ENCODE measurements at regions not wholly inside any gene's neighbourhood (a gene's known extent, or its start where the extent isn't known, plus 50 kb on each side); places are given as distances from the start of the nearest gene placed in this dataset.

GRCh38 chr12:20232931-20233675, 135.2 kb upstream of the PDE3A start:
- TF ChIP-seq, protein P1, sequence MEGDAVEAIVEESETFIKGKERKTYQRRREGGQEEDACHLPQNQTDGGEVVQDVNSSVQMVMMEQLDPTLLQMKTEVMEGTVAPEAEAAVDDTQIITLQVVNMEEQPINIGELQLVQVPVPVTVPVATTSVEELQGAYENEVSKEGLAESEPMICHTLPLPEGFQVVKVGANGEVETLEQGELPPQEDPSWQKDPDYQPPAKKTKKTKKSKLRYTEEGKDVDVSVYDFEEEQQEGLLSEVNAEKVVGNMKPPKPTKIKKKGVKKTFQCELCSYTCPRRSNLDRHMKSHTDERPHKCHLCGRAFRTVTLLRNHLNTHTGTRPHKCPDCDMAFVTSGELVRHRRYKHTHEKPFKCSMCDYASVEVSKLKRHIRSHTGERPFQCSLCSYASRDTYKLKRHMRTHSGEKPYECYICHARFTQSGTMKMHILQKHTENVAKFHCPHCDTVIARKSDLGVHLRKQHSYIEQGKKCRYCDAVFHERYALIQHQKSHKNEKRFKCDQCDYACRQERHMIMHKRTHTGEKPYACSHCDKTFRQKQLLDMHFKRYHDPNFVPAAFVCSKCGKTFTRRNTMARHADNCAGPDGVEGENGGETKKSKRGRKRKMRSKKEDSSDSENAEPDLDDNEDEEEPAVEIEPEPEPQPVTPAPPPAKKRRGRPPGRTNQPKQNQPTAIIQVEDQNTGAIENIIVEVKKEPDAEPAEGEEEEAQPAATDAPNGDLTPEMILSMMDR (IDR thresholded peaks at IDR 0.05): no peak
- Histone ChIP-seq H3K9me3 (peaks cover 0 to 10% of the 10 kb centered on the region in 2 donors), H3K4me1 (no peaks in the 10 kb centered on the region), H3K27me3 (no peaks in the 10 kb centered on the region), H3K27ac (no peak overlapping the region), H3K36me3 (no peaks in the 10 kb centered on the region), H3K4me3 (no peak overlapping the region)
- intact Hi-C loops (cut with DNase I): no loop called here
- no peak for DNase-seq
- no peak for ATAC-seq

- Histone ChIP-seq H3K27me3 (no peaks in the 10 kb centered on the region), H3K4me1 (no peaks in the 10 kb centered on the region), H3K36me3 (no peaks in the 10 kb centered on the region), H3K4me3 (no peak overlapping the region), H3K9me3 (peaks cover 0 to 10% of the 10 kb centered on the region in 2 donors), H3K27ac (no peak overlapping the region)
- DNase-seq (no peak), ATAC-seq (no peak)
- TF ChIP-seq, protein P1 (IDR thresholded peaks at IDR 0.05): no peak
- intact Hi-C loops (cut with DNase I): no loop called here
Observed at GRCh38 chr12:20234474-20234873, 133.9 kb upstream of the PDE3A start.

GRCh38 chr12:20237091-20237490, 131.2 kb upstream of the PDE3A start:
- intact Hi-C loops (cut with DNase I): no loop called here
- Histone ChIP-seq H3K36me3 (no peaks in the 10 kb centered on the region), H3K27ac (no peak overlapping the region), H3K27me3 (no peaks in the 10 kb centered on the region), H3K9me3 (peaks cover 0 to 4% of the 10 kb centered on the region in 2 donors), H3K4me1 (no peaks in the 10 kb centered on the region), H3K4me3 (no peak overlapping the region)
- TF ChIP-seq, protein P1 (IDR thresholded peaks at IDR 0.05): no peak
- ATAC-seq (no peak), DNase-seq (no peak)

DNA sequence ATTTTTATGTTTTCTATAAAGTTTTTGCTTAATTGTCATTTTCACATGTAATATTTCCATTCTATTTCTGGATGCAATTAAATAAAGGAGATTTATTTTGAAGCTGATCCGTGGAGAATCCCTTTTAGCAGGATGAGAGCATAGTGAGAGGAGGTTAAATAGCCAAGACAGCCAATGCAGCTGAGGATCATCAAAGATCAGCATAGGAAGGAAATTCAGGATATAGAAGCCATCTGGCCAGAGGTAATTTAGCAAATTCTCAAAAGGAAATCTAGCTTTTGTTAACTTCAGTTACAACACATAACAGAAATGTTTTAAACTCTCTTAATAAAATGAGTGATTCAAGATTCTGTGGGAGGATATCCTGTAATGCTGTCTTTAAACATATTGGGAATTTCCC, 122.8 kb upstream of the PDE3A start:
- Histone ChIP-seq H3K27me3 (no peaks in the 10 kb centered on the region), H3K9me3 (peaks cover 3 to 13% of the 10 kb centered on the region in 2 donors), H3K36me3 (no peaks in the 10 kb centered on the region), H3K4me3 (no peak overlapping the region), H3K27ac (no peak overlapping the region), H3K4me1 (no peaks in the 10 kb centered on the region)
- TF ChIP-seq, protein P1 (IDR thresholded peaks at IDR 0.05): no peak
- DNase-seq: no peak
- ATAC-seq: no peak
- intact Hi-C loops (cut with DNase I): no loop called here

DNA sequence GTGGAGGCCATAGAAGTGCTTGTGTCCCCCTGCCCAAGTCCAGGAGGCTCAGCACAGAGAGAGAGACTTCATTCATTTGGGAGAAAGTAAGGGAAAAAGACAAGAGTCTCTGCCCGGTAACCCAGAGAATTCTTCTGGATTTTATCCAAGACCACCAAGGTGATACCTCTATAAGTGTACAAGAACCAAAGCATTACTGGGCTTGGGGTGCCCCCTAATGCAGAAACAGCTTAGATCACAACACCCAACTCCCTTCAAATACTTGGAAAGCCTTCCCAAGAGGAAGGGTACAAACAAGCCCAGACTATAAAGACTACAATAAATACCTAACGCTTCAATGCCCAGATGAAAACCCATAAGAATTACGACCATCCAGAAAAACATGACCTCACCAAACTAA, 119.7 kb upstream of the PDE3A start:
- Histone ChIP-seq H3K27ac (no peak overlapping the region), H3K4me1 (no peaks in the 10 kb centered on the region), H3K4me3 (no peak overlapping the region), H3K9me3 (peaks cover 3 to 13% of the 10 kb centered on the region in 2 donors), H3K36me3 (no peaks in the 10 kb centered on the region), H3K27me3 (no peaks in the 10 kb centered on the region)
- intact Hi-C loops (cut with DNase I): no loop called here
- TF ChIP-seq, protein P1 (IDR thresholded peaks at IDR 0.05): no peak
- ATAC-seq (no peak), DNase-seq (no peak)

All from left lung (tissue), 4 donors.